Heart left ventricle (tissue), 16 donors: ENCODE measurements at regions not wholly inside any gene's neighbourhood (a gene's known extent, or its start where the extent isn't known, plus 50 kb on each side); places are given as distances from the start of the nearest gene placed in this dataset.

Experiments used
- ATAC-seq, 4 donors: fragments of 200-7000 bp; cut with Tn5 transposase; one replicate each; pipeline ENCODE4 v1.9.1; 2020 to 2022; ENCODE audit warnings: moderate library complexity in 4 of 4, mild to moderate bottlenecking in 3 of 4, moderate number of reproducible peaks in 1 of 4
- DNase-seq, 5 donors: peaks; one replicate each; pipeline ENCODE4 v3.0.0-alpha.2; 2020
- H3K27ac ChIP-seq, 12 donors: fragments of 200-600 bp; sonication (generic) in 4 of 12; one replicate each; pipeline versions ENCODE4 v1.5.0 to v1.8.0; 2016 to 2022; ENCODE audit warnings: mild to moderate bottlenecking in 2 of 12
- H3K27me3 ChIP-seq, 9 donors: fragments of 200-600 bp; sonication (generic) in 2 of 9; one replicate each; pipeline versions ENCODE4 v1.5.1 to v1.8.0; 2016 to 2022; ENCODE audit warnings: mild to moderate bottlenecking in 3 of 9
- H3K36me3 ChIP-seq, 9 donors: fragments of 200-600 bp; sonication (generic) in 2 of 9; one replicate each; pipeline versions ENCODE4 v1.5.0 to v1.8.0; 2018 to 2022; ENCODE audit warnings: mild to moderate bottlenecking in 2 of 9
- H3K4me1 ChIP-seq, 12 donors: fragments of 200-600 bp; sonication (generic) in 4 of 12; one replicate each; pipeline versions ENCODE4 v1.5.0 to v1.8.0; 2016 to 2022; ENCODE audit warnings: mild to moderate bottlenecking in 3 of 12
- H3K4me3 ChIP-seq, 12 donors: fragments of 200-600 bp; sonication (generic) in 4 of 12; one replicate each; pipeline versions ENCODE4 v1.5.0 to v1.8.0; 2017 to 2022; ENCODE audit warnings: mild to moderate bottlenecking in 9 of 12, moderate library complexity in 4 of 12
- H3K9me3 ChIP-seq, 12 donors: fragments of 200-600 bp; sonication (generic) in 4 of 12; one replicate each; pipeline versions ENCODE4 v1.5.0 to v1.8.0; 2016 to 2022; ENCODE audit warnings: mild to moderate bottlenecking in 1 of 12
- POLR2A ChIP-seq, 2 donors: fragments of 450-650 bp; IDR thresholded peaks; one replicate each; pipeline ENCODE4 v1.6.1; 2017; ENCODE audit warnings: antibody characterized with exemption in 2 of 2, mild to moderate bottlenecking in 2 of 2, moderate library complexity in 2 of 2
- WGBS, 4 donors: extraction: QIAGEN DNeasy Blood & Tissue Kit in 2 of 4; methylation state at CpG; one replicate each; pipeline versions ENCODE4 v1.1.5 to v1.1.7; 2013 to 2018; 5-methylcytosine and 5-hydroxymethylcytosine counted together
- intact Hi-C, 10 donors: fragments of 100-400 bp; cut with DNase I; formaldehyde crosslinking; loops; one replicate each; pipeline versions ENCODE4 v1.11.1 to v1.14.2; 2022
- TF ChIP-seq, protein P1 (sequence below), 12 donors: fragments of 200-600 bp; sonication (generic) in 4 of 12; IDR thresholded peaks; one replicate each; pipeline versions ENCODE4 v1.5.0 to v1.8.0; 2018 to 2022; ENCODE audit warnings: antibody characterized with exemption in 12 of 12, mild to moderate bottlenecking in 5 of 12
- donor health status: ischemic (EF 13 %, LVEDD 7.1; RV severe dilation, severe dysfunction).
- donor health status: healthy with polysubstance abuse.
- donor health status: DM: no; HTN: yes; CAD: no.
- donor health status: DM: no; HTN: no; CAD: no.
- donor health status: ischemic (EF 25% LVEDD 6.9; RV normal size, moderate dysfunction).
- donor health status: ischemic (EF 25% LVEDD 5.7; RV mildly dilated, moderate dysfunction).
- donor health status: healthy.
- donor health status: DM: yes; HTN: yes; CAD: no.
- donor health status: ischemic (EF 35%, LVEDD 5.7; RV mildly dilated, moderate dysfunction).
- donor health status: nonischemic (EF 11% LVEDD 7.7; RV severe dilation, severe dysfunction).
- donor health status: DM: yes; HTN: yes; CAD: no.
- donor health status: PGD.
- donor health status: ischemic (EF 29% LVEDD 5.4; RV normal size, mild dysfunction).
- donor health status: nonischemic (EF 23%, LVEDD 6.1; RV moderate dilation, normal function).

- ATAC-seq = no peak
- 81 to 87% (median 86%) methylated on average over 4 of the region's 4 CpGs for WGBS, 4 donors
- Histone ChIP-seq H3K36me3 (no peaks in the 10 kb centered on the region), H3K4me1 (no peaks in the 10 kb centered on the region), H3K27ac (no peak overlapping the region), H3K9me3 (no peaks in the 10 kb centered on the region), H3K27me3 (peaks cover 0 to 18% (median 0%) of the 10 kb centered on the region in 9 donors), H3K4me3 (no peak overlapping the region)
- intact Hi-C loops = no loop called here
- DNase-seq = no peak
- TF ChIP-seq, protein P1, sequence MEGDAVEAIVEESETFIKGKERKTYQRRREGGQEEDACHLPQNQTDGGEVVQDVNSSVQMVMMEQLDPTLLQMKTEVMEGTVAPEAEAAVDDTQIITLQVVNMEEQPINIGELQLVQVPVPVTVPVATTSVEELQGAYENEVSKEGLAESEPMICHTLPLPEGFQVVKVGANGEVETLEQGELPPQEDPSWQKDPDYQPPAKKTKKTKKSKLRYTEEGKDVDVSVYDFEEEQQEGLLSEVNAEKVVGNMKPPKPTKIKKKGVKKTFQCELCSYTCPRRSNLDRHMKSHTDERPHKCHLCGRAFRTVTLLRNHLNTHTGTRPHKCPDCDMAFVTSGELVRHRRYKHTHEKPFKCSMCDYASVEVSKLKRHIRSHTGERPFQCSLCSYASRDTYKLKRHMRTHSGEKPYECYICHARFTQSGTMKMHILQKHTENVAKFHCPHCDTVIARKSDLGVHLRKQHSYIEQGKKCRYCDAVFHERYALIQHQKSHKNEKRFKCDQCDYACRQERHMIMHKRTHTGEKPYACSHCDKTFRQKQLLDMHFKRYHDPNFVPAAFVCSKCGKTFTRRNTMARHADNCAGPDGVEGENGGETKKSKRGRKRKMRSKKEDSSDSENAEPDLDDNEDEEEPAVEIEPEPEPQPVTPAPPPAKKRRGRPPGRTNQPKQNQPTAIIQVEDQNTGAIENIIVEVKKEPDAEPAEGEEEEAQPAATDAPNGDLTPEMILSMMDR (IDR thresholded peaks at IDR 0.05) = no peak
- TF ChIP-seq POLR2A (IDR thresholded peaks at IDR 0.05) = no peak
Observed at GRCh38 chr14:98728024-98728423, 544.0 kb downstream of the BCL11B start.

GRCh38 chr14:98728836-98729235 is 543.2 kb downstream of the BCL11B start:
- H3K4me3 ChIP-seq = no peak overlapping the region
- intact Hi-C loops = no loop called here
- WGBS, 4 donors = 67 to 77% (median 73%) methylated on average over 2 of the region's 2 CpGs
- H3K4me1 ChIP-seq = no peaks in the 10 kb centered on the region
- H3K9me3 ChIP-seq = no peaks in the 10 kb centered on the region
- peaks cover 0 to 15% (median 0%) of the 10 kb centered on the region in 9 donors for H3K27me3 ChIP-seq
- no peak for DNase-seq
- TF ChIP-seq, protein P1 (IDR thresholded peaks at IDR 0.05) = no peak
- TF ChIP-seq POLR2A (IDR thresholded peaks at IDR 0.05) = no peak
- no peak for ATAC-seq
- H3K27ac ChIP-seq = no peak overlapping the region
- no peaks in the 10 kb centered on the region for H3K36me3 ChIP-seq

DNA sequence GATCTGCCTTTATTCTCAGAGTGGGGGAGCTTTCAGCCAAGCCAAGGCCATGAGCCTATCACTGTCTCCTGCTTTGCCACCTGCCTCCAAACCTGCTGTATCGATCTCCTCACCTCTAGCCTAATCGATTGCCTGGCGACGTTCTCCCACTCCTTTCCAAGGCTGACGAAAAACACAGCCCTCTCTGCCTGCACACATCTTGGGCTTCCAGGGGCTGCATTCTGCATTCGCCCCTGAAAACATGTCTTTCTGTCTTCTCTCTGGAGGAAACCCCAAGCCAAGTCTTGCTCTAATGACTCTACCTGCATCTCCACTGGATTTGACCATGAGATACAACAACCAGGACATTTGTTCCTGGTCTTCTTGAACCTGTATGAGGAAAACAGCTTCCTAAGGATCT is 540.7 kb downstream of the BCL11B start:
- intact Hi-C loops = no loop called here
- Histone ChIP-seq H3K9me3 (no peaks in the 10 kb centered on the region), H3K27me3 (peaks cover 0 to 4% (median 0%) of the 10 kb centered on the region in 9 donors), H3K4me3 (no peak overlapping the region), H3K4me1 (no peaks in the 10 kb centered on the region), H3K27ac (no peak overlapping the region), H3K36me3 (no peaks in the 10 kb centered on the region)
- no peak for TF ChIP-seq POLR2A (IDR thresholded peaks at IDR 0.05)
- TF ChIP-seq, protein P1 (IDR thresholded peaks at IDR 0.05) = no peak
- WGBS, 4 donors = 81 to 86% (median 85%) methylated on average over 6 of the region's 6 CpGs
- ATAC-seq (no peak), DNase-seq (no peak)

- TF ChIP-seq POLR2A (IDR thresholded peaks at IDR 0.05) = no peak
- 74 to 82% (median 79%) methylated on average over 3 of the region's 3 CpGs for WGBS, 4 donors
- no peaks in the 10 kb centered on the region for H3K27me3 ChIP-seq
- DNase-seq (no peak), ATAC-seq (no peak)
- no peaks in the 10 kb centered on the region for H3K9me3 ChIP-seq
- intact Hi-C loops = no loop called here
- H3K4me1 ChIP-seq = no peaks in the 10 kb centered on the region
- no peak overlapping the region for H3K4me3 ChIP-seq
- H3K36me3 ChIP-seq = no peaks in the 10 kb centered on the region
- no peak overlapping the region for H3K27ac ChIP-seq
Observed at GRCh38 chr14:98731701-98732100, 540.3 kb downstream of the BCL11B start.

DNA sequence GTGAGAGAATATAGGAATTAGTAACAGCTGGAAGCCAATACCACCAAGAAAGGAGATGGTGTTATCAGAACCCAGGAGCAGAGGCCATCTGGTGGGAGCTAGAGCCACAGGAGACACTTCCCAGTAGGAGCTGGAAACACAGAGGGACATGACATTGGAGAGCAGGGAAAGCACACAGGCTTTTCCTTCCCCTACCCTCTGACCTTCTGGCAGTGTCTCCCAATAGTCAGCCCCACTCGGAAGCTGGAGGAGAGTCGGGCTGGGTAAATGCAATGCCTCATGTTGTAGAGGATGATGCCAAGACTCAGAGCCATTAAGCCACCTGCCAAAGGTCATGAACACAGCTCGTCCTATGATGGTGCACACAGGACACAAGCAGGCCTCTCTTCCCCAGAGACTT is 538.5 kb downstream of the BCL11B start:
- Histone ChIP-seq H3K9me3 (peaks cover 0 to 10% (median 0%) of the 10 kb centered on the region in 12 donors), H3K4me1 (no peaks in the 10 kb centered on the region), H3K4me3 (no peak overlapping the region), H3K36me3 (no peaks in the 10 kb centered on the region), H3K27ac (no peak overlapping the region), H3K27me3 (no peaks in the 10 kb centered on the region)
- 68 to 81% (median 74%) methylated on average over 3 of the region's 3 CpGs for WGBS, 4 donors
- TF ChIP-seq, protein P1 (IDR thresholded peaks at IDR 0.05) = no peak
- no peak for TF ChIP-seq POLR2A (IDR thresholded peaks at IDR 0.05)
- no peak for ATAC-seq
- no peak for DNase-seq
- intact Hi-C loops = no loop called here
